AG04450 (cell line): ENCODE measurements at regions not wholly inside any gene's neighbourhood (a gene's known extent, or its start where the extent isn't known, plus 50 kb on each side); places are given as distances from the start of the nearest gene placed in this dataset.

ENCODE experiments used
- CTCF ChIA-PET: fragments of 300-600, 350-600 bp; formaldehyde crosslinking; extraction: SDS; loops from one replicate; lab custom pipeline; 2022; ENCODE audit warnings: antibody characterized with exemption, inconsistent platforms; lab: Charles Lee
- POLR2A ChIA-PET: fragments of 350-600 bp; formaldehyde crosslinking; extraction: SDS; loops from one replicate; lab custom pipeline; 2021; ENCODE audit warnings: antibody characterized with exemption, inconsistent platforms; lab: Yijun Ruan, JAX
- DNase-seq: peaks from one replicate; pipeline ENCODE4 v3.0.0-alpha.2; 2011; ENCODE audit warnings: low read depth, low spot score
- H3K27ac ChIP-seq: one replicate; pipeline ENCODE4 v1.5.1; 2012; ENCODE audit warnings: low read depth, low read length, control low read depth
- H3K27me3 ChIP-seq: one replicate; pipeline ENCODE4 v1.6.0; 2012; ENCODE audit warnings: low read length; ENCODE audit not compliant: control insufficient read depth, insufficient read depth
- H3K4me3 ChIP-seq: 2 replicates; pipeline ENCODE4 v1.5.1; 2011; ENCODE audit warnings: mild to moderate bottlenecking, low read depth, low read length, control low read depth
- H3K9me3 ChIP-seq: 2 replicates; pipeline ENCODE4 v1.5.1; 2012; ENCODE audit warnings: low read length; ENCODE audit not compliant: control insufficient read depth, insufficient read depth
- CTCF ChIP-seq: IDR thresholded peaks from 2 replicates; pipeline ENCODE4 v1.5.1; 2011; ENCODE audit warnings: low read depth, low read length, control low read depth, inconsistent platforms

- no peak for DNase-seq
- Histone ChIP-seq H3K9me3 (no peaks in the 10 kb centered on the region), H3K27ac (no peak overlapping the region), H3K4me3 (no peak overlapping the region), H3K27me3 (no peaks in the 10 kb centered on the region)
- TF ChIP-seq CTCF = no peak
- POLR2A ChIA-PET = no interaction called here
- CTCF ChIA-PET = interaction anchor here (2.6 kb wide), 1 partner anchor 117 kb away, joined by 9 read pairs; no protein-coding TSS in a partner anchor
These were observed 71.7 kb upstream of the SERPINE2 start for GRCh38 chr2:224110811-224111210.

GRCh38 chr2:224109751-224110150, 70.7 kb upstream of the SERPINE2 start:
- Histone ChIP-seq H3K4me3 (no peak overlapping the region), H3K9me3 (no peaks in the 10 kb centered on the region), H3K27me3 (no peaks in the 10 kb centered on the region), H3K27ac (no peak overlapping the region)
- DNase-seq = no peak
- ChIA-PET POLR2A (no interaction called here), CTCF (no interaction called here)
- no peak for TF ChIP-seq CTCF

GRCh38 chr2:224106794-224107193, 67.7 kb upstream of the SERPINE2 start:
- H3K27ac ChIP-seq = no peak overlapping the region
- ChIA-PET POLR2A (no interaction called here), CTCF (no interaction called here)

GRCh38 chr2:224104668-224105386, 65.7 kb upstream of the SERPINE2 start:
- no peak for DNase-seq
- ChIA-PET POLR2A (no interaction called here), CTCF (no interaction called here)
- H3K27me3 ChIP-seq = no peaks in the 10 kb centered on the region
- no peaks in the 10 kb centered on the region for H3K9me3 ChIP-seq
- no peak overlapping the region for H3K27ac ChIP-seq
- no peak for TF ChIP-seq CTCF
- H3K4me3 ChIP-seq = no peak overlapping the region

More at GRCh38 chr2:224106794-224107193, 67.7 kb upstream of the SERPINE2 start:
- Histone ChIP-seq H3K27me3 (no peaks in the 10 kb centered on the region), H3K9me3 (no peaks in the 10 kb centered on the region), H3K4me3 (no peak overlapping the region)
- DNase-seq = no peak
- TF ChIP-seq CTCF = no peak

GRCh38 chr2:224103651-224104050, 64.6 kb upstream of the SERPINE2 start:
- H3K4me3 ChIP-seq = no peak overlapping the region
- ChIA-PET CTCF (no interaction called here), POLR2A (no interaction called here)
- no peak for TF ChIP-seq CTCF
- no peaks in the 10 kb centered on the region for H3K27me3 ChIP-seq
- DNase-seq = no peak
- H3K27ac ChIP-seq = no peak overlapping the region
- H3K9me3 ChIP-seq = no peaks in the 10 kb centered on the region
